Testis (tissue), 2 donors: ENCODE measurements at regions not wholly inside any gene's neighbourhood (a gene's known extent, or its start where the extent isn't known, plus 50 kb on each side); places are given as distances from the start of the nearest gene placed in this dataset.

Source experiments
- DNase-seq: peaks from one replicate; pipeline ENCODE4 v3.0.0-alpha.2; 2019
- H3K27ac ChIP-seq, 2 donors: fragments of 200-600 bp; sonication (generic); one replicate each; pipeline ENCODE4 v1.5.1; 2019
- H3K27me3 ChIP-seq: fragments of 200-600 bp; sonication (generic); one replicate; pipeline ENCODE4 v1.5.1; 2019
- H3K36me3 ChIP-seq: fragments of 200-600 bp; sonication (generic); one replicate; pipeline ENCODE4 v1.5.1; 2017; ENCODE audit warnings: low read depth; ENCODE audit errors: missing control alignments
- H3K4me1 ChIP-seq: fragments of 200-600 bp; sonication (generic); one replicate; pipeline ENCODE4 v1.5.1; 2019
- H3K4me3 ChIP-seq, 2 donors: fragments of 200-600 bp; sonication (generic); one replicate each; pipeline ENCODE4 v1.5.1; 2017 to 2019
- H3K9me3 ChIP-seq: fragments of 200-600 bp; sonication (generic); one replicate; pipeline ENCODE4 v1.5.1; 2017
- CTCF ChIP-seq, 3 experiments: fragments of 450-650 bp in 2 of 3; fragments of 200-600 bp in 1 of 3; sonication (generic) in 1 of 3; IDR thresholded peaks; one replicate each; pipeline ENCODE4 v1.5.1; 2016 to 2019; ENCODE audit warnings: antibody characterized with exemption in 3 of 3, mild to moderate bottlenecking in 2 of 3, moderate library complexity in 1 of 3
- POLR2A ChIP-seq: fragments of 450-650 bp; IDR thresholded peaks from one replicate; pipeline ENCODE4 v1.6.1; 2017; ENCODE audit warnings: antibody characterized with exemption, mild to moderate bottlenecking, moderate library complexity
- WGBS, 2 donors: methylation state at CpG; one replicate each; pipeline ENCODE4 v1.1.5; 2018; 5-methylcytosine and 5-hydroxymethylcytosine counted together
- intact Hi-C: fragments of 100-400 bp; cut with DNase I; formaldehyde crosslinking; loops from one replicate; pipeline ENCODE4 v1.15.1; 2023; ENCODE audit warnings: low total_unique reads

DNA sequence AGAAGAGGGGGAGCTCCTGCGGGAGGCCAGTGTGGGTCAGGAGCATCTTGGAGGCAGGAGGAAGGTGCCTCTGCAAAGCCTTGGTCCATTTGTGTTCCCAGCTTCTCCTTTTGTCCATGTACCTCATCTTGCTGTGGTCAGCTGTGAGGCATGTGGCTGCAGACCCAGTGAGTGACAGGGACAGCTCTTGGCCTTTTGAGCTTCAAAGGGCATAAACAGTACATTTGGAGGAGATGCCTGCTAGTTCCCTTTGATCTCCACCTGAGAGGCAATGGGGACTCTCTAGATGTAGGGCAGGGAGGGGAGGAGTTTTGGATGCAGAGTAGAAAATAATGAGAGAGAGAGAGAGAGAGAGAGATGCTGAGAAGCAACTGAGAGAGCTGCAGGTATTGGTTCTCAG is 270.0 kb downstream of the TLE3 start:
- H3K27me3 ChIP-seq = no peaks in the 10 kb centered on the region
- no peaks in the 10 kb centered on the region for H3K9me3 ChIP-seq
- H3K4me3 ChIP-seq = no peak overlapping the region
- no peaks in the 10 kb centered on the region for H3K36me3 ChIP-seq
- no peak for DNase-seq
- TF ChIP-seq CTCF (IDR thresholded peaks at IDR 0.05) (no peak), POLR2A (no peak)
- 88 to 100% methylated on average over 1 of the region's 1 CpG for WGBS, 2 donors
- H3K4me1 ChIP-seq = no peaks in the 10 kb centered on the region
- no peak overlapping the region for H3K27ac ChIP-seq
- intact Hi-C loops = no loop called here

DNA sequence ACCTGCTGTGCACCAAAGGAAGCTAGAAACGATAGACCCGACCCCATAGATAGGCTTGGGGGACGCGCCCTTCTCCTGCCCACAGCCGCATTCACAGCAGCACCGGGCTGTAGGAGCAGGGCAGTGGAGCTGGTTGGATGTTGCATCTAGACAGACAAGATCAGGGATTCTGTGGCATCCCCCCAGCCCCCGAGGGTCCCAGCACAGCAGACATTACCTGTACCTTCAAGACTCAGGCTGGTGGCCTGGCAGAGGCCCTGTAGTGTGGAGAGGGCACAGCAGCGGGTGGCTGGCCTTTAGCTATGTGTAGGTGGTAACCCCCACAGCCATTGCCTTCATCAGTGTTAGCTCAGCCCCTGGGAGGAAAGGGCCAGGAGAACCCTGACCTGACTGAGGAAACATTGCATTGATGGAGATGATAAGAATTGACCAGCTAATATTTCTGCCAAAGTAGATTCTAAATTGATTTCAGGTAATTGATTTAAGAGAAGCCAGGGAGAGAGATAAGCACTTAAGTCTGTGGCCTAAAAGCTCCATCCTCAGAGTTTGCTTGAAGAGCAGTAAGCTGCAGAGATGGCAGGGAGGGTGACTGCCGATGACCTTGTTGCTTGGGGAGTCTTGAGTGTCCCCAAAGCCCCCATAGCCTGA is 269.4 kb downstream of the TLE3 start:
- intact Hi-C loops = no loop called here
- H3K9me3 ChIP-seq = no peaks in the 10 kb centered on the region
- WGBS, 2 donors = 90 to 96% methylated on average over 8 to 9 of the region's 9 CpGs
- no peak for DNase-seq
- no peaks in the 10 kb centered on the region for H3K36me3 ChIP-seq
- TF ChIP-seq POLR2A = no peak
- no peak for TF ChIP-seq CTCF (IDR thresholded peaks at IDR 0.05)
- H3K4me1 ChIP-seq = no peaks in the 10 kb centered on the region
- H3K4me3 ChIP-seq = no peak overlapping the region
- no peaks in the 10 kb centered on the region for H3K27me3 ChIP-seq
- H3K27ac ChIP-seq = no peak overlapping the region

DNA sequence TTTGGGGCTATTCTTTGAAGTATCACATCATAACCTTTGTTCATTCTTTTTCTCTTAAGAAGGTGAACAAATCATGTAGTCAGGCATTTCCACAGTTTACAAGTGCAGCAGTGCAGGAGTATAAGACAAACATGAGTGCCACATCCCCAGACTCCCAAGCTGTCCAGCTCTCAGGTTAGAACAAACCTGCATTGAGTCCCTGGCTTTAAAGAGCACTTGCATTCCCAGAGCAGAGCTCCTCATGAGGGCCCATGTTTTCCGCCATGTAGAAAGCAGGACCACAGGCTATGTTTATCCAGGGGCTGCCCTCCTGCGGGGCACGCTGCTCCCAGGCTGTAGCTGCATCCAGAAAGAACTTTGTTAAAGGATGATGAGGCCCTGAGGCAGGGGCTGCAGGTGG is 267.7 kb downstream of the TLE3 start:
- H3K9me3 ChIP-seq = no peaks in the 10 kb centered on the region
- no peaks in the 10 kb centered on the region for H3K36me3 ChIP-seq
- no peak overlapping the region for H3K27ac ChIP-seq
- no peaks in the 10 kb centered on the region for H3K4me1 ChIP-seq
- DNase-seq = no peak
- H3K4me3 ChIP-seq = no peak overlapping the region
- 90% methylated on average over 3 of the region's 3 CpGs; no CpG with 5 or more reads in 1 of the 2 donors for WGBS, 2 donors
- intact Hi-C loops = no loop called here
- TF ChIP-seq CTCF (IDR thresholded peaks at IDR 0.05) (no peak), POLR2A (no peak)
- H3K27me3 ChIP-seq = no peaks in the 10 kb centered on the region

GRCh38 chr15:69830430-69830829 is 267.3 kb downstream of the TLE3 start:
- intact Hi-C loops = no loop called here
- 82 to 89% methylated on average over 4 of the region's 4 CpGs for WGBS, 2 donors
- H3K4me3 ChIP-seq = no peak overlapping the region
- no peaks in the 10 kb centered on the region for H3K27me3 ChIP-seq
- no peaks in the 10 kb centered on the region for H3K9me3 ChIP-seq
- no peaks in the 10 kb centered on the region for H3K4me1 ChIP-seq
- TF ChIP-seq CTCF (IDR thresholded peaks at IDR 0.05) (no peak), POLR2A (no peak)
- no peaks in the 10 kb centered on the region for H3K36me3 ChIP-seq
- DNase-seq = no peak
- no peak overlapping the region for H3K27ac ChIP-seq

- Histone ChIP-seq H3K36me3 (no peaks in the 10 kb centered on the region), H3K4me3 (no peak overlapping the region), H3K27me3 (no peaks in the 10 kb centered on the region), H3K9me3 (no peaks in the 10 kb centered on the region), H3K27ac (no peak overlapping the region), H3K4me1 (no peaks in the 10 kb centered on the region)
- 96 to 97% methylated on average over 4 of the region's 4 CpGs for whole genome bisulfite sequencing, 2 donors
- intact Hi-C loops = no loop called here
- DNase-seq = no peak
- TF ChIP-seq POLR2A (no peak), CTCF (IDR thresholded peaks at IDR 0.05) (no peak)
These were observed 266.8 kb downstream of the TLE3 start for GRCh38 chr15:69830876-69831275.
